Esophagus squamous epithelium (tissue), 4 donors: ENCODE measurements at regions not wholly inside any gene's neighbourhood (a gene's known extent, or its start where the extent isn't known, plus 50 kb on each side); places are given as distances from the start of the nearest gene placed in this dataset.

Experiments
- POLR2A ChIP-seq, 4 donors: fragments of 450-650 bp; IDR thresholded peaks; one replicate each; pipeline ENCODE4 v1.6.1; 2017; ENCODE audit warnings: antibody characterized with exemption in 4 of 4, mild to moderate bottlenecking in 4 of 4, moderate library complexity in 3 of 4
- TF ChIP-seq, protein P1 (sequence below), 6 experiments: fragments of 450-650 bp in 4 of 6; fragments of 200-600 bp in 2 of 6; sonication (generic) in 2 of 6; IDR thresholded peaks; one replicate each; pipeline ENCODE4 v1.5.1; 2016 to 2019; ENCODE audit warnings: antibody characterized with exemption in 6 of 6, mild to moderate bottlenecking in 4 of 6, moderate library complexity in 4 of 6

DNA sequence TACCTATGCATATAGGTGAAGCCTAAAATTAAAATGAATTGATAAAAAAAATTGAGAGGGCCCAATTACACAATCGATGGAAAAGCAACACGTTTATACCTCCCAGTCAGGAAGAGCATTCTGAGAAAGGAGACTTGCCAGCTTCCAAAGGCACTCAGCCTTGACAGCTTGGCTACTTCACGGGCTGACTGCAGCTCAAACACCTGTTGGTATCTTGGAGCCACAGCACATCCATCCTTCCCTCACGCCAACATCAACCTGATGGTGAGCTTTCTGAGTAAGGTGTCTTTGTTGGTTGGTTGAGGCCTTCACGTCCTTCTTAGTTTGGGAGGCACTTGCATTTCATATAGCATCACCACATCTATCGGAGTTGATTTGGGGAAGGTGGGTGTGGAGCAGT, 598.9 kb upstream of the DIPK2B start:
- TF ChIP-seq POLR2A (IDR thresholded peaks at IDR 0.05): no peak
- TF ChIP-seq, protein P1, sequence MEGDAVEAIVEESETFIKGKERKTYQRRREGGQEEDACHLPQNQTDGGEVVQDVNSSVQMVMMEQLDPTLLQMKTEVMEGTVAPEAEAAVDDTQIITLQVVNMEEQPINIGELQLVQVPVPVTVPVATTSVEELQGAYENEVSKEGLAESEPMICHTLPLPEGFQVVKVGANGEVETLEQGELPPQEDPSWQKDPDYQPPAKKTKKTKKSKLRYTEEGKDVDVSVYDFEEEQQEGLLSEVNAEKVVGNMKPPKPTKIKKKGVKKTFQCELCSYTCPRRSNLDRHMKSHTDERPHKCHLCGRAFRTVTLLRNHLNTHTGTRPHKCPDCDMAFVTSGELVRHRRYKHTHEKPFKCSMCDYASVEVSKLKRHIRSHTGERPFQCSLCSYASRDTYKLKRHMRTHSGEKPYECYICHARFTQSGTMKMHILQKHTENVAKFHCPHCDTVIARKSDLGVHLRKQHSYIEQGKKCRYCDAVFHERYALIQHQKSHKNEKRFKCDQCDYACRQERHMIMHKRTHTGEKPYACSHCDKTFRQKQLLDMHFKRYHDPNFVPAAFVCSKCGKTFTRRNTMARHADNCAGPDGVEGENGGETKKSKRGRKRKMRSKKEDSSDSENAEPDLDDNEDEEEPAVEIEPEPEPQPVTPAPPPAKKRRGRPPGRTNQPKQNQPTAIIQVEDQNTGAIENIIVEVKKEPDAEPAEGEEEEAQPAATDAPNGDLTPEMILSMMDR (IDR thresholded peaks at IDR 0.05): no peak
